GM12891 (cell line): ENCODE measurements at regions not wholly inside any gene's neighbourhood (a gene's known extent, or its start where the extent isn't known, plus 50 kb on each side); places are given as distances from the start of the nearest gene placed in this dataset.

Experiments
- POLR2A ChIP-seq: IDR thresholded peaks from 2 replicates; pipeline ENCODE4 v1.6.1; 2011; ENCODE audit warnings: low read depth, low read length, control low read depth
- POLR2AphosphoS5 ChIP-seq: IDR thresholded peaks from 2 replicates; pipeline ENCODE4 v1.6.1; 2011; ENCODE audit warnings: low read depth, low read length, control low read depth

DNA sequence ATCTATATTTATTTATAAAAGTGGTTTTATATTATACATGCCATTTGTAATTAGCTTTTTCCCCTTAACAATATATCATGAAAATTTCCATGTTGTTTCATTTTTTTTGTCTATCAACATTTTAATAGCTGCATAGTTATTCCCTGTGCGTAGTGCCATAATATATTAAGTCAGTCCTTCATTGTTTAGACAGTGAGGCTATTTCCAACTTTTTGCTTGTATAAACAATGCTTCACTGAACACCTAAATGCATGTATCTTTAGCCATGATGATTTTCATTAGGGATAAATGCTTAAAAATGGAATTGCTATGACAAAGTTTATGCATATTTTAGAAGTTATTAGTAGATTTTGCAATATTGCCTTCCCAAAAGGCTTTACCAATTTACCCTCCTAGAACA, 80.7 kb upstream of the STC2 start:
- no peak for TF ChIP-seq POLR2A
- no peak for TF ChIP-seq POLR2AphosphoS5
